ENCODE measurements at regions not wholly inside any gene's neighbourhood (a gene's known extent, or its start where the extent isn't known, plus 50 kb on each side); places are given as distances from the start of the nearest gene placed in this dataset.

DNA sequence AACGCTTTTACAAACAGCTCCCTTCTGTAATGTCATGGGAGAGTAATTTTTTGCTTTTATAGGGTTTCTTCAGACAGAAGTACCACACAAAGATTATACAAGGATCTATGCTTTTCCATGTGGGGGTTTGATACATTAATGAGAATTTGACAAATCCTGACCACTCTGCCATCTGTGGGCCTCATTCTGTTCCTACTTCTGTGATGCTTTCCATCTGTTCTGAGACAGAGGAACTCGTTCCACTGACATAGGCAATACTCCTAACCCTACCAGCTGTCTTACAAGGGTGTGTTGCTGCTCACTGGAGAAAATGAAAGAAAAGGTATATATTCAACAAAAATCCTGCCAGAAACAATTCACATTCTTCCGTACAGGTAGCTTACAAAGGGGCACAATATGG is 59.4 kb upstream of the NAMPT start:
- TF ChIP-seq CTCF (IDR thresholded peaks at IDR 0.05) = no peak
- TF ChIP-seq POLR2A (IDR thresholded peaks at IDR 0.05) = no peak
